Activated CD8-positive, alpha-beta memory T cell treated with anti-CD3 and anti-CD28 coated beads for 1 hour (primary cell): ENCODE measurements at regions not wholly inside any gene's neighbourhood (a gene's known extent, or its start where the extent isn't known, plus 50 kb on each side); places are given as distances from the start of the nearest gene placed in this dataset.

Source experiments
- DNase-seq, 2 donors: peaks; one replicate each; pipeline ENCODE4 v3.0.0-alpha.2; 2020; ENCODE audit warnings: low read depth in 1 of 2; ENCODE audit errors: extremely low read depth in 1 of 2

GRCh38 chr5:74296685-74297408, 343.7 kb downstream of the ENC1 start:
- DNase-seq: no peak

GRCh38 chr5:74295676-74296075, 344.9 kb downstream of the ENC1 start:
- DNase-seq: no peak

- DNase-seq: no peak
Measured at GRCh38 chr5:74295141-74295540, 345.4 kb downstream of the ENC1 start.

GRCh38 chr5:74294231-74294705, 346.3 kb downstream of the ENC1 start:
- no peak for DNase-seq

GRCh38 chr5:74293182-74293581, 347.3 kb downstream of the ENC1 start:
- no peak for DNase-seq

DNA sequence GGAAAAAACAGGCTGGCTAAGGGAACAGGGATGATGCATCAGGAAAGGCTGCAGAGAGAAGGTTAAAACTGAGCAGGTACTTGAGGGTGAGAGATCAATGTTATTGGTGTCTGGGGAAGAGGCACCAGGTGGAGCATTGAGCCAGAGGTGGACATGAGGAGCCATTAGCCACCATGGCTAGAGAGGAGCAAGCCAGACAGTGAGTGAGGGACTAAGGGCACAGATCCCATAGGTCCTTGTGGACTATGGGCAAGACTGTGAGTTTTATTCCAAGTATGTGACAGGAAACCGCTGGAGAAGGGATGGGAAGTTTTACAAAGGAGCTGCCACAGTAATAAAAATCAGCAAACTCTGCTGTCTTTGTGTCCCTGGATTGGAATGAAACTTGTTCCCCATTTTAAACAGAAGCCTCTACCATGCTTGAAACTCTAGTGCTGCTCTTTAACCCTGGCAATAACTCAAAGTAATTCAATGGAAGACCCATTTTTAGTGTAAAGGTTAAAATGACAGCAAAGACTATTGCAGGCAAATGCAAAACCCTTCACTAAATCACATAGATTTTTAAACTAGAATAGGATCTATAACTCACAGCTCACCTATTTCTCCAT, 349.8 kb downstream of the ENC1 start:
- no peak for DNase-seq

- DNase-seq: no peak
Measured at GRCh38 chr5:74289691-74290090, 350.8 kb downstream of the ENC1 start.

GRCh38 chr5:74289238-74289637, 351.3 kb downstream of the ENC1 start:
- no peak for DNase-seq

- DNase-seq: no peak
Measured at GRCh38 chr5:74288448-74289108, 351.9 kb downstream of the ENC1 start.

GRCh38 chr5:74288038-74288437, 352.5 kb downstream of the ENC1 start:
- DNase-seq: no peak

GRCh38 chr5:74286734-74287695, 353.5 kb downstream of the ENC1 start:
- DNase-seq: no peak

DNA sequence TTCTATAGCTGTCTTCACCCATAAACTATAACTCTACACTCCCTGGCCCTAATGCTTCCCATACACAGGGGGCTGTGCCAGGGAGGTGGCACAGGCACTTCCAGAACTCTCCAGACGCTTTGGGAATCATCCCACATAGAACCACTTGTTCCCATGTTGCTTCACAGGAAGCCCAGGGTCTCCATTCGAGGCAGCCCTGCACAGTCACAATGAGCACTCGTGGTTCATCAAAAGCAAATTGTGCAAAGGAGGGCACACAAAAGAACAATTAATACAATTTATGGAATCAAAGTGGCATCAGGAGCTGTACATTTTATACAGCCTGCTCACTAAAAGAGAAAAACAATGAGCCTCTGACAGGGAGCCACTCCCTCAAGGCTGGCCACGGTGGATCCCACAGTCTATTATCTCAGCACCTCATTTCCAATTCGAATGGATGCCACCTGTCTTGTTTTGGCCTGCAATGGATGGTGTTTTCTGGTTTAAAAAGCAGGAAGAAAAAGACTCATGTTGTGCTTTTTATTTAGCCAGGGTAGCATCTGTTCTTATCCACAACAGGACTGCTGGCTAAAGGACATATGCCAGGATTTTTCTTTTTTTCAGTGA, 354.8 kb downstream of the ENC1 start:
- DNase-seq: no peak

DNA sequence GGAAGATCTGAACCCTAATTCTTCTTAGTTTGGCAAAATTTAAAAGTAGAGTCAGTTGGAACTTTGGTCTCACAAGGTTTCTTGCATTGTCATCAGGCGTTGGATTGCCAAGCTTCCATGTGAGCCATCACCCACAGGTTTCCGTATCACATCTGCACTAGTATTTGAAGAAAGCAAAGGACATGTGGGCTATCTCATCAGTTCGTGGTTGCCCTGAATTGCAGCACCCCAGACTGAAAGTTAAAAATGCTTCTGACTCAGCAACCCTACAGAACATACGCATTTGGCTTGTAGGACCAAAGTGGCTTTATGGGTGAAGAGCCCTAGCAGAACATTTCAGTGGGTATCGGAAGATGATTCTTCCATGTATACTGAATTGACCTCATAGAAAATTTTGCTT, 358.0 kb downstream of the ENC1 start:
- DNase-seq: no peak

GRCh38 chr5:74281166-74281565, 359.4 kb downstream of the ENC1 start:
- no peak for DNase-seq

GRCh38 chr5:74280306-74280705, 360.2 kb downstream of the ENC1 start:
- DNase-seq: no peak

- no peak for DNase-seq
Measured at GRCh38 chr5:74279244-74279643, 361.3 kb downstream of the ENC1 start.

GRCh38 chr5:74277418-74277817, 363.1 kb downstream of the ENC1 start:
- DNase-seq: no peak

DNA sequence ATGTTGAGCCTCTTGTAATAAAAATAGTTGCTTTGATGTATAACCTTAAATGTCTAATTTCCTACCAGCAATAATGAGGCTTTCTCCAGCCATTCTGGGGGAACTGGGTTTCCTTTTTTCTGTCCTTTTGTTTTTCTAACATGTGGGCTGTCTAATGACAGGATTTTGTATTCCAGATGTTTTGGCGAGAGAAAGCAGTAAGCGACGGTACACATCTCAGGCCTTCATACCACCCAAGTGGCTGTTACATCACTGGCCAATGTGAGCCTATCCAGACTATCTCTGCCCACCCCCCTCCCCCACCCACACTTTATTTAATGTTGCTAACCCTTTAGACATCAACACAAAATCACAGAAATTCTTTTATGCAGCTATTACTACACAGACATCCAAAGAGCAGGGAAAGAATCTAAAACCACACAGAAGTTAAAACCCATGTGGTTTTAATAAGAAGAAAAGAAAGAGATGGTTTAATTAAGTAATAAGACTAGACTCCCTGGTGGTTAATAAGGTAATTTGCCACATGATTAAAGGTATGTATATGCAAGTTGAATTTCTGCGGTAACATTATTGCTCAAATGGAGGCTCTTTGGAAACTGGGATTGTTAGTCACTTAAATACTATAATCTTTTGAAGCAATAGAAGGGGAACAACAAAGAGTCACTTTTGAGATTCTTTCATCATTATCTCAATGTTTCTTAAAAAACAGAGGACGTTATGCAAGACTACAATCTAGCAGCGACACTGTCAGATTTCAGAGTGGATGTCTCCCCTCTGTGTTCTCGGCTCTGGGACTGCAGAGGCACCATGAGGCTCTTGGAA, 365.1 kb downstream of the ENC1 start:
- no peak for DNase-seq

- no peak for DNase-seq
Measured at GRCh38 chr5:74274326-74274725, 366.2 kb downstream of the ENC1 start.
